Activated B cell treated with CpG ODN at 0.5 μM for 24 hours (primary cell): ENCODE measurements at regions not wholly inside any gene's neighbourhood (a gene's known extent, or its start where the extent isn't known, plus 50 kb on each side); places are given as distances from the start of the nearest gene placed in this dataset.

Experiments
- ATAC-seq: fragments of 200-7000 bp; cut with Tn5 transposase; one replicate; pipeline ENCODE4 v1.10.0; 2021; ENCODE audit warnings: low read depth, mild to moderate bottlenecking, moderate library complexity
- CTCF ChIA-PET: fragments of 350-600 bp; sonication (Branson Sonifier 250); formaldehyde crosslinking; loops from one replicate; lab custom pipeline; 2021; ENCODE audit warnings: antibody characterized with exemption; lab: Charles Lee
- POLR2A ChIA-PET: fragments of 350-600 bp; sonication (Branson Sonifier 250); formaldehyde crosslinking; loops from one replicate; lab custom pipeline; 2021; ENCODE audit warnings: antibody characterized with exemption; lab: Charles Lee
- DNase-seq: peaks from one replicate; pipeline ENCODE4 v3.0.0; 2022
- H3K27ac Mint-ChIP-seq: one replicate; pipeline ENCODE4 v1.8.0; 2020; ENCODE audit warnings: mixed read lengths
- H3K27me3 Mint-ChIP-seq: one replicate; pipeline ENCODE4 v1.8.0; 2021; ENCODE audit warnings: mixed read lengths
- H3K36me3 Mint-ChIP-seq: one replicate; pipeline ENCODE4 v1.8.0; 2021; ENCODE audit warnings: low read depth, mixed read lengths
- H3K4me1 Mint-ChIP-seq: one replicate; pipeline ENCODE4 v1.8.0; 2021; ENCODE audit warnings: mixed read lengths
- H3K4me3 Mint-ChIP-seq: one replicate; pipeline ENCODE4 v1.8.0; 2020; ENCODE audit warnings: mild to moderate bottlenecking, mixed read lengths
- H3K9me3 Mint-ChIP-seq: one replicate; pipeline ENCODE4 v1.8.0; 2020; ENCODE audit warnings: mixed read lengths
- intact Hi-C: fragments of 100-400 bp; cut with micrococcal nuclease; formaldehyde crosslinking; loops from one replicate; pipeline ENCODE4 v1.15.1; 2024
- TF ChIP-seq, protein P1 (sequence below): fragments of 200-600 bp; IDR thresholded peaks from one replicate; pipeline ENCODE4 v1.8.0; 2022; ENCODE audit warnings: antibody characterized with exemption, mild to moderate bottlenecking

DNA sequence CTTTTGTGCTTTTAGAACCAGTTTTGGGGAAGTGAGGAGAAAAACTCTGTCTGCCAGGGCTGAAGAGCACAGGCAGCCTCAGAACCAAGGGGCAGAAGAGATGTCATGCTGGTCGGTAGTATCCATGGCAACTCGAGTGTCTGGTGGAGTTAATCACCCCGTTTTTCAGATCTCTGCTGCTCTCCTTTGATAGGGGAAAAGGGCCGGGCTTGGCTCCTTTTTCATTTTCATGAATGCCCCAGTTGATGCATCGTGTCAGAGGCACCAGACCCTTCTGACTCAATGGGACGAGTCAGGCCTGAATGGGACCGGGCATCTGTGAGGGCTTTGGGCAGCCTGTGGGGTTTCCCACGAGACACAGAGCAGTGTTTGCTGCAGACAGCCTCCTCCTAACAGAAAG is 304.6 kb downstream of the ABCC12 start:
- CTCF ChIA-PET, result no interaction called here
- no peaks in the 10 kb centered on the region for H3K9me3 Mint-ChIP-seq
- ATAC-seq, result no peak

DNA sequence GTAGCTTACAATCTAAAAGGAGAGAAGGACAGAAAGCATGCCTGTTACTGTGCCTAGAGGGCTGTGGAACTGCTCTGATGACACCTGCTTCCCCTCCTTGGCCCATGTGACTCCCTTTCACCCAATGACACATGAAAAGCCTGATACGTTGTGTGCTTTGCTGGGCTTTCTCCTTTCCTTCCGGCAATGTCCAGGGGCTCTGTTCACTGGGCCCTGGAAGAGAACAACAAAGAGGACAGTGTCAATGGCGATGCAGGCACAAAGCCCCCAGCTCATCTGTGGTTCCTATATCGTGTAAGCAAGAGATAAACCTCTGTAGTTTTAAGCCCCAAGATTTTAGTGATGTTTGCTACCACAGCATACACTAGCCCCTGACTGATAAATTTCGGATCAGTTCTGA is 306.1 kb downstream of the ABCC12 start:
- no peak overlapping the region for H3K4me3 Mint-ChIP-seq
- intact Hi-C loops, result no loop called here
- H3K9me3 Mint-ChIP-seq, result no peaks in the 10 kb centered on the region
- TF ChIP-seq, protein P1, sequence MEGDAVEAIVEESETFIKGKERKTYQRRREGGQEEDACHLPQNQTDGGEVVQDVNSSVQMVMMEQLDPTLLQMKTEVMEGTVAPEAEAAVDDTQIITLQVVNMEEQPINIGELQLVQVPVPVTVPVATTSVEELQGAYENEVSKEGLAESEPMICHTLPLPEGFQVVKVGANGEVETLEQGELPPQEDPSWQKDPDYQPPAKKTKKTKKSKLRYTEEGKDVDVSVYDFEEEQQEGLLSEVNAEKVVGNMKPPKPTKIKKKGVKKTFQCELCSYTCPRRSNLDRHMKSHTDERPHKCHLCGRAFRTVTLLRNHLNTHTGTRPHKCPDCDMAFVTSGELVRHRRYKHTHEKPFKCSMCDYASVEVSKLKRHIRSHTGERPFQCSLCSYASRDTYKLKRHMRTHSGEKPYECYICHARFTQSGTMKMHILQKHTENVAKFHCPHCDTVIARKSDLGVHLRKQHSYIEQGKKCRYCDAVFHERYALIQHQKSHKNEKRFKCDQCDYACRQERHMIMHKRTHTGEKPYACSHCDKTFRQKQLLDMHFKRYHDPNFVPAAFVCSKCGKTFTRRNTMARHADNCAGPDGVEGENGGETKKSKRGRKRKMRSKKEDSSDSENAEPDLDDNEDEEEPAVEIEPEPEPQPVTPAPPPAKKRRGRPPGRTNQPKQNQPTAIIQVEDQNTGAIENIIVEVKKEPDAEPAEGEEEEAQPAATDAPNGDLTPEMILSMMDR, result no peak
- no peak overlapping the region for H3K27ac Mint-ChIP-seq
- DNase-seq (no peak), ATAC-seq (no peak)
- no peaks in the 10 kb centered on the region for H3K4me1 Mint-ChIP-seq
- CTCF ChIA-PET, result no interaction called here
- H3K27me3 Mint-ChIP-seq, result no peaks in the 10 kb centered on the region
- no peaks in the 10 kb centered on the region for H3K36me3 Mint-ChIP-seq
- POLR2A ChIA-PET, result no interaction called here

More for the DNA sequence above, 304.6 kb downstream of the ABCC12 start:
- H3K4me1 Mint-ChIP-seq, result no peaks in the 10 kb centered on the region
- H3K4me3 Mint-ChIP-seq, result no peak overlapping the region
- no peak for DNase-seq
- no peaks in the 10 kb centered on the region for H3K36me3 Mint-ChIP-seq
- no peaks in the 10 kb centered on the region for H3K27me3 Mint-ChIP-seq
- H3K27ac Mint-ChIP-seq, result no peak overlapping the region
- intact Hi-C loops, result no loop called here
- TF ChIP-seq, protein P1, result no peak
- POLR2A ChIA-PET, result no interaction called here

DNA sequence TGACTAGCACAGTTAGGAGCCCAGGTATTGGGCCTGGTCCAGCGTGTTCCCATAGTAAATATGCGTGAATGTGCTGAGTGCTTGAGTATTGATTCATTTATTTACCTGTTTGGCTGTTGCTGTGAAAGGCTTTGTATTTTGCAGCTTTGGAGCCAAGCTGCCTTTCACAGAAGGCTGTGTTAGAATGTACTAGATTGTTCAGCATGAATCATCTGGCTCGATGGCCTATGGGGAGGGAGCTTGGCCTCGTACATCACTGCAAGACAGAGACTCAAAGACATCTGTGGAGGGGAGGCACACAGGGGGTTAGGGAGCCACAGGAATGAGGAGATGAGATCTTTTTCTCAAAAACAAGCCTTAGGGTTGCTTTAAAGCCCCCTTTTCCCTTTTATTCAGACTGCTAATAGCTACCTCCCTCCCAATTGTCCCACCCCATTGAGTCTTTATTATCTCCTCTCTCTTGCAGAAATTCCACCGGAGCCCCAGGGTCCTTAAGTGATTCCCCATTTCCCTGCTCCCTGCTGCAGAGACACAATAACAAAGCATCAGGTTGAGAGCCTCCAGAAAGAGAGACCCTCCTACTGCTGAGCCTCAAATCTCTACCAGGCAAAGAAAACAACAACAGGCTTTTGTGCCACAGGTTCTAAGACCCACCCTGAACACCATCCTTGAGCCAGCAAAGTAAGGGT is 307.2 kb downstream of the ABCC12 start:
- Mint-ChIP-seq H3K4me3 (no peak overlapping the region), H3K27me3 (no peaks in the 10 kb centered on the region), H3K36me3 (no peaks in the 10 kb centered on the region), H3K27ac (no peak overlapping the region), H3K9me3 (no peaks in the 10 kb centered on the region), H3K4me1 (no peaks in the 10 kb centered on the region)
- TF ChIP-seq, protein P1, result no peak
- intact Hi-C loops, result no loop called here
- ATAC-seq (no peak), DNase-seq (no peak)
- POLR2A ChIA-PET, result no interaction called here
- CTCF ChIA-PET, result no interaction called here

DNA sequence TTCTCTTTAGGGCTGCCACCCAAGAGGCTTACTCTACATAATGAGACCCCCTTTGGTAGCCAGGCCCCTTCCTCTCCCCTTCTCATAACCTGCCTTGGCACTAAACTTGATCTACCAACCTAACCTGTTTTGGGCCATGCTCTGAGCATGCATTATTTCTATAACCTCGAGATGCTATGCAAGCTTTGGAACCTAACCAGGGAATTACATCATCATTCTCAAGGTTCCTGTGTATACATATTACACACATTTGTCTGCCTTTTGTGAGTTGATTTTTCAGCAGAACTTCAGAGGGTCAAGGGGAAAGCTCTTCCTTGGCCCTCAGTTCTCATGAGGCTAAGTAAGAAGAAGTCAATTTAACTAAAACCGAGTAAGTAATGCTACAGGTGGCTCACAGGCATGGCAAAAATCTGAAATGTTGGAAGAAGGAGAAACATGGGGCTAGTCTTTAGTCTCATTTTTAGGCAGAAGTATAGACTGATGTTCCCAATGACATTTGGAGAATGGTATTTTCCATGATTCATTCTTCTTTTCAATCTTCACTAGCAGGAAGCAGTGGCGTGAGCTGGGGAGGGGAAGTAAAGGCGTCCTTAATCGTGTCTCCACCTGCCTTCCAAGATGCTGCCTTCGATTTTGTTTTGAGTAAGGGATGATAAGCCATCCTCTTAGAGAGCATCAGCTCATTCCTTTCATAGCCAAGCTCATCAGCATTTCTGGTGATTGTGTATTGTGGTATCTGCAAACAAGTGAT is 308.4 kb downstream of the ABCC12 start:
- no peaks in the 10 kb centered on the region for H3K9me3 Mint-ChIP-seq
- H3K4me1 Mint-ChIP-seq, result no peaks in the 10 kb centered on the region
- CTCF ChIA-PET, result no interaction called here
- no peak overlapping the region for H3K27ac Mint-ChIP-seq
- DNase-seq, result no peak
- H3K36me3 Mint-ChIP-seq, result no peaks in the 10 kb centered on the region
- TF ChIP-seq, protein P1, result no peak
- POLR2A ChIA-PET, result no interaction called here
- no peak for ATAC-seq
- intact Hi-C loops, result no loop called here
- H3K4me3 Mint-ChIP-seq, result no peak overlapping the region
- no peaks in the 10 kb centered on the region for H3K27me3 Mint-ChIP-seq

DNA sequence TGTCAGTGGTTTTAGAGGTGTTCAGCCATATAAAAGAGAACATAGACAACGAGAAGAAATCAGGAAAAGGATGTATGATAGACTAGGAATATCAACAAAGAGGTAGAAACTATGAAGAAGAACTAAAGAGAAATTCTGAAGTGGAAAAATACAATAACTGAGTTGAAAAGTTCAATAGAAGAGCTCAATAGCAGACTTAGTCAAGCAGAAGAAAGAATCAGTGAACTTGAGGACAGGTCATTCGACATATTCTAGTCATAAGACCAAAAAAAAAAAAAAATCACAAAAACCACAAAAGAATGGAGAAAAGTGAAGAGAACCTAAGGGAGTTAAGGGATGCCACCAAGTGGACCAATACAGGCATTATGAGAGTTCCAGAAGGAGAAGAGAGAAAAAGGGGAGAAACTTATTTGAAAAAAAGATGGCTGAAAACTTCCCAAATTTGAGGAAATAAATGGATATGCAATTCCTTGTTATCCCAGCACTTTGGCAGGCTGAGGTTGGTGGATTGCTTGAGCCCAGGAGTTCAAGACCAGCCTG is 321.2 kb downstream of the ABCC12 start:
- ChIA-PET CTCF (no interaction called here), POLR2A (no interaction called here)
- no peak overlapping the region for H3K27ac Mint-ChIP-seq
- H3K36me3 Mint-ChIP-seq, result no peaks in the 10 kb centered on the region
- H3K4me1 Mint-ChIP-seq, result no peaks in the 10 kb centered on the region
- DNase-seq, result no peak
- TF ChIP-seq, protein P1, result no peak
- ATAC-seq, result no peak
- H3K27me3 Mint-ChIP-seq, result no peaks in the 10 kb centered on the region
- H3K4me3 Mint-ChIP-seq, result no peak overlapping the region
- peaks cover 23% of the 10 kb centered on the region for H3K9me3 Mint-ChIP-seq
- intact Hi-C loops, result no loop called here
